Calu3 (cell line): ENCODE measurements at regions not wholly inside any gene's neighbourhood (a gene's known extent, or its start where the extent isn't known, plus 50 kb on each side); places are given as distances from the start of the nearest gene placed in this dataset.

Source experiments
- BruUV-seq: library from RNA; stranded (reverse); fragments of 400-500 nt; replicated peaks from 2 replicates; lab custom pipeline; 2021; lab: Mats Ljungman, UMichigan
- CTCF ChIA-PET: fragments of 300-600 bp; sonication (Branson Sonifier 250); formaldehyde crosslinking; loops from one replicate; lab custom pipeline; 2022; ENCODE audit warnings: antibody characterized with exemption; lab: Charles Lee
- DNase-seq: peaks from one replicate; pipeline ENCODE4 v3.0.0; 2022
- H3K27ac Mint-ChIP-seq: one replicate; pipeline ENCODE4 v1.8.0; 2022; ENCODE audit warnings: mixed read lengths; ENCODE audit not compliant: unreplicated experiment
- H3K27me3 Mint-ChIP-seq: one replicate; pipeline ENCODE4 v1.8.0; 2022; ENCODE audit warnings: mixed read lengths; ENCODE audit not compliant: unreplicated experiment
- H3K36me3 Mint-ChIP-seq: one replicate; pipeline ENCODE4 v1.8.0; 2022; ENCODE audit warnings: mild to moderate bottlenecking, moderate library complexity, mixed read lengths; ENCODE audit not compliant: insufficient read depth, unreplicated experiment
- H3K4me1 Mint-ChIP-seq: one replicate; pipeline ENCODE4 v1.8.0; 2022; ENCODE audit warnings: mild to moderate bottlenecking, low read depth, mixed read lengths; ENCODE audit not compliant: unreplicated experiment
- H3K4me3 Mint-ChIP-seq: one replicate; pipeline ENCODE4 v1.8.0; 2022; ENCODE audit warnings: mild to moderate bottlenecking, low read depth, moderate library complexity, mixed read lengths; ENCODE audit not compliant: unreplicated experiment
- H3K9me3 Mint-ChIP-seq: one replicate; pipeline ENCODE4 v1.8.0; 2022; ENCODE audit warnings: low read depth, mixed read lengths; ENCODE audit not compliant: unreplicated experiment
- intact Hi-C: fragments of 100-400 bp; cut with micrococcal nuclease; formaldehyde crosslinking; loops from one replicate; pipeline ENCODE4 v1.10.0; 2022; ENCODE audit not compliant: unreplicated experiment
- TF ChIP-seq, protein P1 (sequence below): fragments of 200-600 bp; IDR thresholded peaks from one replicate; pipeline ENCODE4 v1.8.0; 2022; ENCODE audit warnings: antibody characterized with exemption; ENCODE audit not compliant: unreplicated experiment

DNA sequence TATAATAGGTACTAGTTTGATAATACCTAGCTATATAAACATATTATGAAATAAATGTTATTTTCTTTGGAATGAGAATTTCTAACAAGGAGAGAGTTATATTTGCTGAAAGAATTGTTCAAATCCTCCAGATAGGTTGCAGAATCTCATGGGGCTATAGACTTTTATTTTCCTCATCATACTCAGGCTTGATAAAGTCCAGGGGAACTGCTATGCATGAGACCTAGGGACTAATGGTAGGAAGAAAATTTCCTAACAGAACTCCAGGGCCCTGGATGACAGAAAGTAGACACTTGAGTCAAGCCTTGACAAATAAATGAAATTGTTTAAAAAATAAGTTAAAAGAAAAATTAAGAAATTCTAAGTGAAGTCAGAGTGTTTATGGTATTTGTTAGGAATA lies 138.5 kb upstream of the DACH1 start:
- Mint-ChIP-seq H3K4me3 (no peak overlapping the region), H3K4me1 (no peaks in the 10 kb centered on the region), H3K27ac (no peak overlapping the region), H3K9me3 (no peaks in the 10 kb centered on the region), H3K36me3 (no peaks in the 10 kb centered on the region), H3K27me3 (no peaks in the 10 kb centered on the region)
- TF ChIP-seq, protein P1, sequence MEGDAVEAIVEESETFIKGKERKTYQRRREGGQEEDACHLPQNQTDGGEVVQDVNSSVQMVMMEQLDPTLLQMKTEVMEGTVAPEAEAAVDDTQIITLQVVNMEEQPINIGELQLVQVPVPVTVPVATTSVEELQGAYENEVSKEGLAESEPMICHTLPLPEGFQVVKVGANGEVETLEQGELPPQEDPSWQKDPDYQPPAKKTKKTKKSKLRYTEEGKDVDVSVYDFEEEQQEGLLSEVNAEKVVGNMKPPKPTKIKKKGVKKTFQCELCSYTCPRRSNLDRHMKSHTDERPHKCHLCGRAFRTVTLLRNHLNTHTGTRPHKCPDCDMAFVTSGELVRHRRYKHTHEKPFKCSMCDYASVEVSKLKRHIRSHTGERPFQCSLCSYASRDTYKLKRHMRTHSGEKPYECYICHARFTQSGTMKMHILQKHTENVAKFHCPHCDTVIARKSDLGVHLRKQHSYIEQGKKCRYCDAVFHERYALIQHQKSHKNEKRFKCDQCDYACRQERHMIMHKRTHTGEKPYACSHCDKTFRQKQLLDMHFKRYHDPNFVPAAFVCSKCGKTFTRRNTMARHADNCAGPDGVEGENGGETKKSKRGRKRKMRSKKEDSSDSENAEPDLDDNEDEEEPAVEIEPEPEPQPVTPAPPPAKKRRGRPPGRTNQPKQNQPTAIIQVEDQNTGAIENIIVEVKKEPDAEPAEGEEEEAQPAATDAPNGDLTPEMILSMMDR: no peak
- CTCF ChIA-PET: no interaction called here
- DNase-seq: no peak
- intact Hi-C loops: no loop called here
- BruUV-seq: no TSS peak

DNA sequence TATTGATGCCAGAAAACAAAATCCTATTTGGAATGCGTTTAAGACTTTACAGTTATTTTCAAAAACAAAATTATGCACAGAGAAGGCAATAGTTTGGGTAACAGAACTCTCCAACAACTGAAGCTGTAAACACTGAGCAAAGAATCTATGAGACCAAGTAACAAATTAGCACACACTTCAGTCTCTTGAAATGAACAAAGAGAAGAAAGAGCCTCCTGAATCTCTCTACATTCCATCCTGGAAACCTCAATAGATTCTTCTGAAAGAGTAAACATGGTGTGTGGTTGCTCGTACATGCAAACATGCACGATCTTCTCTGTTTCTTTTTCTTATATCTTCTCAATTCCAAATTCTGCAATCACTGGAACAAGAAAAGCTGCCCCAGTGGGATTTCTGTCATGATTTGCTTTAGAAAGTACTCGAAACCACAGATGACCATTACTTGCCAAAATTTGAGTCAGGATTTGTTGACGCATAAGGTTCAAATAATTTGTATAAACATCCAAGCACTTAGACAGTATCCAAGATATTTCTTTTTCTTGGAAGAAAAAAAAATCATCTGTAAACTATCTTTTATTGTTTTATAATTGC lies 137.9 kb upstream of the DACH1 start:
- Mint-ChIP-seq H3K9me3 (no peaks in the 10 kb centered on the region), H3K4me1 (no peaks in the 10 kb centered on the region), H3K4me3 (no peak overlapping the region), H3K27ac (no peak overlapping the region), H3K36me3 (no peaks in the 10 kb centered on the region), H3K27me3 (no peaks in the 10 kb centered on the region)
- TF ChIP-seq, protein P1: no peak
- intact Hi-C loops: no loop called here
- no TSS peak for BruUV-seq
- CTCF ChIA-PET: no interaction called here
- DNase-seq: no peak

DNA sequence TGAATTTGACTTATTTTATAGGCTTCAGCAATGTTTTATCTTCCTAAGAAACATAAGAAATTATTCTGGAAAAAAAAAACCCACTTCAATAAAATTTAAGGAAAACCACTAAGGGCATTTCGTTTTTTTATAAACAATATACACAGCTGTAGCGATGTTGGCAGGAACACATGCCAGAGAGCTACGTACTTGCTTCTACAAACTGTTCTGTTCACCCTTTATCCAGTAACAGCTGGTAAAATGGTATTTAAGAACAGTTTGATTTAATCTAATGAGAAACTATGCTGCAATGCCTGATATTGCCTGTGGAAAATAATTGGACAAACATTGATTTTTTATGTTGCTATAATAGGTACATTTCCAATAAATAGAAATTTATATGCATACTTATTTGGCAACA lies 137.2 kb upstream of the DACH1 start:
- H3K27ac Mint-ChIP-seq: no peak overlapping the region
- no peaks in the 10 kb centered on the region for H3K9me3 Mint-ChIP-seq
- no peak overlapping the region for H3K4me3 Mint-ChIP-seq
- TF ChIP-seq, protein P1: no peak
- DNase-seq: no peak
- CTCF ChIA-PET: no interaction called here
- H3K36me3 Mint-ChIP-seq: no peaks in the 10 kb centered on the region
- intact Hi-C loops: no loop called here
- BruUV-seq: no TSS peak
- no peaks in the 10 kb centered on the region for H3K27me3 Mint-ChIP-seq
- H3K4me1 Mint-ChIP-seq: no peaks in the 10 kb centered on the region

DNA sequence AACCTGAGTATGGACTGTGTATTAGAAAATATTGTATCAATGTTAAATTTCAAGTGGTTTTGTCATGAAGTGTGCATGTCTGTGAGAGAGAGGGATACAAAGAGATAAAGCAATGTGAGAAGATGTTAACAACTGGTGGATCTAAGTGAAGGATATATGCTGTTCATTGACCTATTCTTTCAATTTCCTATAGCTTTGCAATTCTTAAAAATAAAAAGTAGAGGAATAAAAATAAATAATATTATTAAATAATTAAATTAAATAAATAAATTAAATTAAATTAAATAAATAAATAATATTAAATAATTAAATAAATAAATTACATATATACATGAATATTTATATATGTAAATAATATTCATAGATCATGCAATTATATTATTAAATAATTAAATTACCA lies 131.2 kb upstream of the DACH1 start:
- Mint-ChIP-seq H3K4me3 (no peak overlapping the region), H3K27ac (no peak overlapping the region), H3K9me3 (no peaks in the 10 kb centered on the region), H3K36me3 (no peaks in the 10 kb centered on the region), H3K4me1 (no peaks in the 10 kb centered on the region), H3K27me3 (no peaks in the 10 kb centered on the region)
- CTCF ChIA-PET: no interaction called here
- intact Hi-C loops: no loop called here
- DNase-seq: no peak
- TF ChIP-seq, protein P1: no peak
- BruUV-seq: no TSS peak
